GM12878 (cell line): ENCODE measurements at regions not wholly inside any gene's neighbourhood (a gene's known extent, or its start where the extent isn't known, plus 50 kb on each side); places are given as distances from the start of the nearest gene placed in this dataset.

Experiments used
- ATAC-seq: fragments of 200-7000 bp; cut with Tn5 transposase; 3 replicates; pipeline ENCODE4 v1.9.1; 2020; ENCODE audit warnings: mild to moderate bottlenecking, moderate library complexity
- BruUV-seq: library from RNA; stranded (reverse); fragments of 400-500 nt; replicated peaks from 2 replicates; lab custom pipeline; 2021; lab: Mats Ljungman, UMichigan
- CTCF ChIA-PET: fragments of 300-600 bp; sonication (Branson Sonifier 250); formaldehyde crosslinking; extraction: SDS; loops from one replicate; lab custom pipeline; 2021; ENCODE audit warnings: inconsistent platforms; lab: Yijun Ruan, JAX
- POLR2A ChIA-PET: fragments of 350-600 bp; formaldehyde crosslinking; extraction: SDS; loops from one replicate; lab custom pipeline; 2021; ENCODE audit warnings: inconsistent platforms; lab: Charles Lee
- RAD21 ChIA-PET: fragments of 300-600 bp; sonication (Branson Sonifier 250); formaldehyde crosslinking; loops from one replicate; lab custom pipeline; 2023; ENCODE audit warnings: antibody characterized with exemption; ENCODE audit not compliant: unreplicated experiment; lab: Charles Lee
- SMC1A ChIA-PET: fragments of 300-600 bp; sonication (Branson Sonifier 250); formaldehyde crosslinking; loops from one replicate; lab custom pipeline; 2023; ENCODE audit not compliant: unreplicated experiment, uncharacterized antibody; lab: Charles Lee
- DNase-seq: peaks from one replicate; pipeline ENCODE4 v3.0.0-alpha.2; 2011; ENCODE audit warnings: low read depth, low spot score
- FAIRE-seq: peaks from 3 replicates; lab custom pipeline; 2011; peaks lifted over from hg19 to GRCh38; lab: Jason Lieb, UNC
- H2AFZ ChIP-seq: 2 replicates; pipeline ENCODE4 v1.6.0; 2011; ENCODE audit warnings: low read depth, low read length, control low read depth; ENCODE audit not compliant: control insufficient read depth
- H3K27ac ChIP-seq: 2 replicates; pipeline ENCODE4 v1.5.1; 2011; ENCODE audit warnings: control low read depth; ENCODE audit not compliant: control insufficient read depth, insufficient read depth
- H3K27me3 ChIP-seq, 2 experiments: replicated peaks in 1 of 2; 2 replicates each; pipeline versions ENCODE4 v1.6.0 to v1.6.1; 2011; ENCODE audit warnings: low read length in 1 of 2; ENCODE audit not compliant: control insufficient read depth in 2 of 2, insufficient read depth in 2 of 2
- H3K36me3 ChIP-seq, 2 experiments: 2 replicates each; pipeline ENCODE4 v1.5.1; 2011; ENCODE audit warnings: low read length in 1 of 2; ENCODE audit not compliant: control insufficient read depth in 2 of 2, insufficient read depth in 2 of 2
- H3K4me1 ChIP-seq: 2 replicates; pipeline ENCODE4 v1.6.1; 2011; ENCODE audit warnings: mild to moderate bottlenecking, low read length, moderate library complexity, mixed read lengths; ENCODE audit not compliant: control insufficient read depth, insufficient read depth
- H3K4me2 ChIP-seq: 2 replicates; pipeline ENCODE4 v1.6.0; 2011; ENCODE audit warnings: control low read depth; ENCODE audit not compliant: control insufficient read depth, insufficient read depth
- H3K4me3 ChIP-seq: fragments of 200-600 bp; sonication (generic); 2 replicates; pipeline ENCODE4 v1.5.1; 2016
- H3K79me2 ChIP-seq: 2 replicates; pipeline ENCODE4 v1.6.0; 2011; ENCODE audit warnings: low read length; ENCODE audit not compliant: control insufficient read depth, insufficient read depth
- H3K9ac ChIP-seq: 2 replicates; pipeline ENCODE4 v1.8.0; 2011; ENCODE audit warnings: low read length, control low read depth, mixed read lengths; ENCODE audit not compliant: control insufficient read depth, insufficient read depth
- H3K9me3 ChIP-seq: replicated peaks from 3 replicates; pipeline ENCODE4 v1.5.1; 2011; ENCODE audit warnings: mild to moderate bottlenecking, low read length; ENCODE audit not compliant: control insufficient read depth, insufficient read depth
- H4K20me1 ChIP-seq: 2 replicates; pipeline ENCODE4 v1.6.0; 2011; ENCODE audit not compliant: control insufficient read depth, insufficient read depth
- CBFB ChIP-seq: IDR thresholded peaks from 2 replicates; pipeline ENCODE4 v1.6.1; 2016; ENCODE audit warnings: antibody characterized with exemption, low read depth
- CBX5 ChIP-seq: sonication (generic); IDR thresholded peaks from 2 replicates; pipeline ENCODE4 v1.6.1; 2016; ENCODE audit warnings: low read depth, moderate library complexity, mild to moderate bottlenecking, inconsistent platforms
- EGR1 ChIP-seq, 2 experiments: IDR thresholded peaks; 1 replicate in 1 of 2; 2 replicates in 1 of 2; pipeline ENCODE4 v1.6.1; 2011 to 2012; ENCODE audit warnings: low read depth in 2 of 2, low read length in 2 of 2, borderline replicate concordance in 1 of 2, mild to moderate bottlenecking in 1 of 2, moderate library complexity in 1 of 2
- HDAC6 ChIP-seq: fragments of 200-600 bp; sonication (generic); IDR thresholded peaks from one replicate; pipeline ENCODE4 v1.8.0; 2017; ENCODE audit warnings: antibody characterized with exemption; ENCODE audit not compliant: unreplicated experiment
- KDM1A ChIP-seq: fragments of 200-600 bp; sonication (generic); IDR thresholded peaks from 2 replicates; pipeline ENCODE4 v1.6.1; 2016; ENCODE audit warnings: borderline replicate concordance
- NBN ChIP-seq: fragments of 450-650 bp; IDR thresholded peaks from 2 replicates; pipeline ENCODE4 v1.6.1; 2016
- NR2C2 ChIP-seq: IDR thresholded peaks from 2 replicates; pipeline ENCODE4 v1.6.1; 2011; ENCODE audit warnings: borderline replicate concordance, low read depth; ENCODE audit not compliant: control insufficient read depth, insufficient read length
- PAX8 ChIP-seq: fragments of 450-650 bp; IDR thresholded peaks from 2 replicates; pipeline ENCODE4 v1.6.1; 2017; ENCODE audit warnings: mild to moderate bottlenecking, moderate library complexity
- RAD21 ChIP-seq: IDR thresholded peaks from 2 replicates; pipeline ENCODE4 v1.6.1; 2011; ENCODE audit warnings: mild to moderate bottlenecking, low read depth, low read length, moderate library complexity; ENCODE audit not compliant: insufficient read depth
- RB1 ChIP-seq: fragments of 450-650 bp; formaldehyde crosslinking; IDR thresholded peaks from 2 replicates; pipeline ENCODE4 v1.6.1; 2017; ENCODE audit warnings: mild to moderate bottlenecking, borderline replicate concordance
- SUPT20H ChIP-seq: IDR thresholded peaks from 2 replicates; pipeline ENCODE4 v1.6.1; 2011; ENCODE audit warnings: low read depth, mild to moderate bottlenecking, low read length, moderate library complexity, borderline replicate concordance; ENCODE audit not compliant: control insufficient read depth
- TCF12 ChIP-seq: IDR thresholded peaks from 2 replicates; pipeline ENCODE4 v1.6.1; 2011; ENCODE audit warnings: low read depth, mild to moderate bottlenecking, low read length
- ZBED1 ChIP-seq: IDR thresholded peaks from 2 replicates; pipeline ENCODE4 v1.6.1; 2016; ENCODE audit warnings: borderline replicate concordance
- ZBTB11 ChIP-seq: fragments of 450-650 bp; formaldehyde crosslinking; IDR thresholded peaks from 2 replicates; pipeline ENCODE4 v1.5.0; 2022; ENCODE audit warnings: mild to moderate bottlenecking, missing genetic modification characterization
- ZNF24 ChIP-seq: fragments of 450-650 bp; IDR thresholded peaks from 2 replicates; pipeline ENCODE4 v1.6.1; 2017; ENCODE audit warnings: antibody characterized with exemption, mild to moderate bottlenecking
- WGBS: methylation state at CpG from one replicate; pipeline ENCODE4 v1.1.6; 2016; ENCODE audit warnings: low lambda C conversion rate; ENCODE audit not compliant: insufficient replicate concordance, insufficient coverage; ENCODE audit errors: missing lambda C conversion rate; 5-methylcytosine and 5-hydroxymethylcytosine counted together
- in situ Hi-C: fragments of 300-500 bp; cut with MboI; formaldehyde crosslinking; loops from 9 replicates; pipeline ENCODE4 v1.14.3; 2018; ENCODE audit warnings: mixed read lengths
- intact Hi-C: fragments of 100-400 bp; cut with micrococcal nuclease; formaldehyde crosslinking; loops from one replicate; pipeline ENCODE4 v1.14.2; 2022; ENCODE audit not compliant: unreplicated experiment

- intact Hi-C loops = no loop called here
Measured at GRCh38 chr10:78819361-78820006, 249.3 kb upstream of the ZMIZ1 start.

GRCh38 chr10:78820007-78820362 lies 248.8 kb upstream of the ZMIZ1 start:
- BruUV-seq = no TSS peak
- Histone ChIP-seq H3K27ac (no peak overlapping the region), H3K36me3 (no peaks in the 10 kb centered on the region), H2AFZ (no peak overlapping the region), H3K4me3 (no peak overlapping the region), H4K20me1 (no peaks in the 10 kb centered on the region), H3K4me1 (no peaks in the 10 kb centered on the region), H3K27me3 (no peaks in the 10 kb centered on the region; a peak in 1 of 4 replicates)
- ATAC-seq (no peak), DNase-seq (no peak), FAIRE-seq (no peak)
- intact Hi-C loops = no loop called here
- in situ Hi-C loops = no loop called here
- TF ChIP-seq SUPT20H (no peak), HDAC6 (no peak), TCF12 (no peak), CBFB (no peak), NBN (no peak), KDM1A (no peak), RB1 (no peak), ZBED1 (no peak), ZBTB11 (no peak)
- TF ChIP-seq, all 136 proteins: peak for 0
- 0% methylated on average over 2 of the region's 2 CpGs for WGBS
- CTCF ChIA-PET = no interaction called here
- SMC1A ChIA-PET = no interaction called here
- Histone ChIP-seq H3K9me3 (no peaks in the 10 kb centered on the region), H3K4me2 (no peak overlapping the region), H3K9ac (no peak overlapping the region), H3K79me2 (no peaks in the 10 kb centered on the region)
- POLR2A ChIA-PET = no interaction called here
- RAD21 ChIA-PET = no interaction called here

More at GRCh38 chr10:78819361-78820006, 249.3 kb upstream of the ZMIZ1 start:
- H3K27me3 ChIP-seq = no peaks in the 10 kb centered on the region; a peak in 1 of 4 replicates
- ChIA-PET RAD21 (no interaction called here), POLR2A (no interaction called here), CTCF (no interaction called here), SMC1A (no interaction called here)
- no peaks in the 10 kb centered on the region for H3K9me3 ChIP-seq
- no peak overlapping the region for H3K4me2 ChIP-seq
- H3K4me3 ChIP-seq = no peak overlapping the region
- H3K27ac ChIP-seq = no peak overlapping the region
- DNase-seq (no peak), FAIRE-seq (no peak), ATAC-seq (no peak)
- H3K79me2 ChIP-seq = no peaks in the 10 kb centered on the region
- H2AFZ ChIP-seq = no peak overlapping the region
- no peaks in the 10 kb centered on the region for H3K4me1 ChIP-seq
- no peaks in the 10 kb centered on the region for H4K20me1 ChIP-seq
- TF ChIP-seq NR2C2 (no peak), PAX8 (no peak), CBX5 (no peak), ZNF24 (no peak), RAD21 (no peak), EGR1 (IDR thresholded peaks at IDR 0.05; ENCODE audit: borderline replicate concordance in 1 of 2, low read depth in 2 of 2, low read length in 2 of 2) (no peak)
- TF ChIP-seq, all 136 proteins: peak for 0
- Histone ChIP-seq H3K9ac (no peak overlapping the region), H3K36me3 (no peaks in the 10 kb centered on the region)
- BruUV-seq = no TSS peak
- in situ Hi-C loops = no loop called here
- 19% methylated on average over 7 of the region's 7 CpGs for WGBS
